GM21526 (cell line): ENCODE measurements at regions not wholly inside any gene's neighbourhood (a gene's known extent, or its start where the extent isn't known, plus 50 kb on each side); places are given as distances from the start of the nearest gene placed in this dataset.

Experiments
- ATAC-seq: cut with Tn5 transposase; IDR thresholded peaks from one replicate; pipeline ENCODE4 v1.9.1; 2021; ENCODE audit warnings: moderate library complexity; ENCODE audit not compliant: unreplicated experiment, low FRiP score

DNA sequence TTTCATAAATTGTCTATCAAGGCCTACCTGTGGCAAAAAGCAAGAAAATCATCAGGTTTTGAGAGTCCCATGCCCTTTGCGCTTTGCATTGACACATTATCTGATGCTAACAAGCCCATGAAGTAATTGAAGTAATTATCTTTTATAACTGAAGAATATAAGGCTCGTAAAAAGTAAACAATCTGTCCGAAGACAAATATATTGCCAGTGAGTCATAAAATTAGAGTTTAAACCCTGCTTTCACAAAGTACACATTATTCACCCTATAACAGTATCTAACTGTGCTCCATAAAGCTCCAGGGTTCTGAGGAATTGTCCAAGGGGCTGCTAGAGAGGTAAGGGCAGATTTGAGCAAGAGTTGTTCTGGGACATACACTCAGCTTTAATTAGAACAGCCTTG is 102.3 kb upstream of the PPP1R3A start:
- no peak for ATAC-seq

- no peak for ATAC-seq
Measured at GRCh38 chr7:114008696-114009095, 89.9 kb upstream of the PPP1R3A start.

- no peak for ATAC-seq
Measured at GRCh38 chr7:114007386-114007785, 88.6 kb upstream of the PPP1R3A start.

- ATAC-seq = no peak
Measured at GRCh38 chr7:113998934-113999333, 80.1 kb upstream of the PPP1R3A start.

DNA sequence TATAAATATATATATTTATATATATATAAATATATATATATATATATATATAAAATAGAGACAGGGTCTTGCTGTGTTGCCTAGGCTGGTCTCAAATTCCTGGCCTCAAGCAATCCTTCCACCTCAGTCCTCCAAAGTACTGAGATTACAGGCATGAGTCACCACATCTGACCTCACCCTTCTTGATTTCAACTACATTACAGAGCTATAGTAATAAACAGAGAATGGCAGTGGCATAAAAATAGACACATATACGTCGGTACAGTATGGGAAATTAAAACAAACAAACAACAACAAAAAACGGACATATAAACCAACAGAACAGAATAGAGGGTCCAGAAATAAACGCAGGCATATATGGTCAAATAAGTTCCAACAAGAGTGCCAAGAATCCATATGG is 77.6 kb upstream of the PPP1R3A start:
- ATAC-seq = no peak

GRCh38 chr7:113986216-113986615 is 67.4 kb upstream of the PPP1R3A start:
- ATAC-seq = no peak

GRCh38 chr7:113976508-113976907 is 57.7 kb upstream of the PPP1R3A start:
- no peak for ATAC-seq

DNA sequence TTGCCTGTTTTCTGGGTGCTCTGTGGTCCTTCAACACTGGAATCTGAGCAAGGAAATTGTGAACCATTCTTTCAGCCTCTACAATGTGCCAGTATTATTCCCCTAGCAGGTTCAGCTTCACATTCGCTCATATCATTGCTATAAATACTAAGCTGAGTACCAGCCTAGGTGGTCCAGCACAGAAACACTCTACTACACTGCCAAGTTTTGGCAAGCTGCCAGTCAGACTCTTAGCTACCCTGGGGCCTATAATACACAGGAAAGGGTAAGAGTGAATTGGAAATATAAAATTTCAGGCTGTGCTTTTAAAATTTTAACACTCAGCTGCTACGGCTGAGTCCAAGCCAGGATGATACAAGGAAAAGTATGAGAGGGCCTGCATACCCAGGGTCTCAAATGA is 49.9 kb upstream of the PPP1R3A start:
- ATAC-seq = no peak
